DMS153 (cell line): ENCODE measurements at regions not wholly inside any gene's neighbourhood (a gene's known extent, or its start where the extent isn't known, plus 50 kb on each side); places are given as distances from the start of the nearest gene placed in this dataset.

Experiments
- DNase-seq: peaks from one replicate; lab custom pipeline; 2025; lab: John Stamatoyannopoulos, UW

DNA sequence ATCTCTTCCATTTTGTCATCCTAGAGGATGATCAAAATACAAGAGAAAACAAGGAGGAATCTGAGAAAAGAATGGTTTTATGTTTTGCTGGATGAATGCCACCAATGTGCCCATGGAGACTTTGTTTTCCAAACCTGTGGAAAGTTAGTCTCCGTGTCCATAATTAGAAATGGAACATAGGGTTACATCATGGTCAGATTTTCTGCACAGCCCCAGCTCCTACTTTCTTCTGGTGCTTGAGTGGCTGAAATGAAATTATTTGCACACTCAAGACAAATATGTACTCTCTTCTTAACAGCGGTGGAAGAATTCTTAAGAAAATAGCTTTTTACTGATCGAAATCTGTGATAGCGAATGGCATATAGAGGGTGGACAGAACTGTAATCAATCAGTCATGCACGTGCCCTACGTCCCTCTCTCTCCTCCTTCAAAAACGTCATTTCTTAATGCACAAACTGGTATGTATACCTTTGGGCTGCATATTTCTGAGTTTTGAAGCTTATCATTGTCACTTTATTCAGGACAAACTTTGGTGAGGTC is 825.2 kb downstream of the AACS start:
- no peak for DNase-seq

DNA sequence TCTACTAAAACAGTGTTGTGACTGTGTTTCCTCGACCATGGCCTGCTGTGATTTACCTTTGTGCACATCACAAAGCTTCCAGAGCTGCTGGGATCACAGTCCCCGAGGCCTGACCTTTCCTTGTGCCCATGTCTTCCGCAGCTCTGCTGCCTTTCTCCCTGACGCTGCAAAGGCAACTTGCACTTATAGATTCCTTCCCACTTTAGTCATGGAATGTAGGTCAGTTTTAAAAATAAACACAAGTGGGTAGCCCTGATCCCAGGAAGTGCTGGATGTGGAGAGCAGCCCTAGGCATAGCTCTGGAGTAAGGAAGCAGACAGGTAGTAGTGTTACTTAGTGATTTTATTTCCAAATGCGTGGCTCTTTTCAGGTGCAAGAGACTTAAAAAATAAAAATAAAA is 825.7 kb downstream of the AACS start:
- no peak for DNase-seq

DNA sequence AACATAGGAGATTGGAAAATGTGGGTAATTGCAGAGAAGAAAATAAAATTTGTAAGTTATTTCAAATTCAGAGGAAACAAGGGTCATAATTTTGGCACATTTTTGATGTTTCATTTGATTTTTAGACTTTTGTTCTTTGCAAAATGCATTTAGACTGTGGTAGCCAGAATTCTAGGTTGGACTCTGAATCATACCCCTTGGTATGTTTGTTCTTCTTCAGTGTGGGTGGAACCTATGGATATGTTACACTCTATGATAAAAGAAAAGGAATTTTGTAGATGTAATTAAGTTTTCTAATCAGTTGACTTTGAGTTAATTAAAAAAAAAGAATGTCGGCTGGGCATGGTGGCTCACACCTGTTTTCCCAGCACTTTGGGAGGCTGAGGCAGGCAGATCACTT is 827.0 kb downstream of the AACS start:
- no peak for DNase-seq

DNA sequence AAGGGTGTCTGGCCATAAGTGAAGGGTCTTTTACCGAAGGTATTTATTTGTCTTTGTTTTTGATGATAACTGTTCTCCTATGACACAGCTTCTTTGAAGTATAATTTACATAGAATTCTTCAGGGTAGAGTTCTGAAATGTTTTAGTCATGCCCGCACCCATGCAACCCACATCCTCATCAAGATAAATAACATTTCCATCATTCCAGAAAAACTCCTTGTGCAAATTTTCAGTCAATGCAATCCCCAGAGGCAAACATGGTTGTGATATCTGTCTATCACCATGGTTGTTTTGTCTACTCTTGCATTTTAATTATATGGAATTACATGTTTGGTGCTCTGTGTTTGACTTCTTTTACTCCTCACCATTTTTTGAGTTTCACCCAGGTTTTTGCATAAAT is 837.8 kb downstream of the AACS start:
- DNase-seq: no peak

DNA sequence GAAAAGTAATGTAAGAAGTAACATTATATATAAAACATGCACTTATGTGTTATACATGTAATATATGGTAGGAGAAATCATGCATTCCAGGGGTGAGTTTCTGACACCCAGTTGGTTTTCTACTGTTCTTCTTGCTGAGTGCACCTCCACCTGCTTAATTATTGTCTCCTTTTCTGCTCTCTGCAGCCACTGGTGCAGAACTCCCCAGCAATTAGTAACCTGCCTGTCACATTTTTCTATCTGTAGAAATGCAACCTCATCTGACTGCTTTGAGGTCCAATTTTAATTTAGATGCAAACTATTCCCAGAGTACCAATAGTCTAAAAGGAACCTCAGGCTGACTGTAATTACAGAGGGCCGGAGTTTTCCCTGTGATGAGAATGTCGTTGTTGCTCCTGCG is 842.1 kb downstream of the AACS start:
- no peak for DNase-seq

DNA sequence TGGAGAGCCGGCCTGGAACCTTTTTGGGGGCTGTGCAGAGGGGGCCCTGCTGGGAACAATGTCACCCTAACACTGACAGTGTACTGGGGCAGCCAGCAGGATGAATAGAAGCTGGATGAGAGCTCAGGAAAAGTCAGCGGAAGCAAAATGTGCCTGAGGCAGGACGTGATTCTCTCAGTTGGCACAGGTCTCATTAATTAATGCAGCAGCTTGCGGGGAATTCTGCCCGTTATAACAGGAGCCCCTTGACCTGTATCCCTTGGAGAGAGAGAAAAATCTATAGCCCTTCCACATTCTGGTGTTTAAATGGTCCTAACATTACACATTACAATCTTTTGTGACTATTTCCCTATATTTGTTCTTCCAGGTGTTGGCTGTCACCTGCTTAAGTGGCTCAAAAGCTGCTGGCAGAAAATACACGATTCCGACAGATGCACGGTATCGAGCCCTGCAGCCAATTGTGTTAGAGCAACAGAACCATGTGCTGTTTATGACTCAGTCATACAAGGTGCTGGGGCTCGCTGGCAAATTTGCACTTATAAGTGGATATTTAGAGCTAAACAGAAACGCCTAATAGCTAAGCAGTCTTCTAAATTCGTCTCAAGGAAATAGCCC is 854.7 kb downstream of the AACS start:
- no peak for DNase-seq

DNA sequence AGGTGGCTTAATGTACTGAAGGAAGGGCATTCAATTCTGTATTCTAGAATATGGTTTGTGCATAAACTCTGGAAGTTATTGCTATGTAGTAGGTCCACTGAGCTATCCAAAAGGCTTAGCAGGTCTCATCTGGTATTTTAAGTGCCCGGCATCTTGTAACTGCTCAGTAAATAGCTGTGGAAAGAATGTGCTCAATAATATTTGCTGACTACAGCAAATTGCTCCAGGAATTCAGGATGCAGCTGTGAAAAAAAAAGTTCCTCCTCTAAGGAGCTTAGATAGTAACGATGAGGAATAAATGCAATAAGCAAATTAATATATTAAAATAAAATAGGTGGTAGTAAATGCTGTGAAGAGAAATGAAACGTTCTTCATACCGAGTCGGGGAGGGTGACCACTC is 857.1 kb downstream of the AACS start:
- DNase-seq: no peak

DNA sequence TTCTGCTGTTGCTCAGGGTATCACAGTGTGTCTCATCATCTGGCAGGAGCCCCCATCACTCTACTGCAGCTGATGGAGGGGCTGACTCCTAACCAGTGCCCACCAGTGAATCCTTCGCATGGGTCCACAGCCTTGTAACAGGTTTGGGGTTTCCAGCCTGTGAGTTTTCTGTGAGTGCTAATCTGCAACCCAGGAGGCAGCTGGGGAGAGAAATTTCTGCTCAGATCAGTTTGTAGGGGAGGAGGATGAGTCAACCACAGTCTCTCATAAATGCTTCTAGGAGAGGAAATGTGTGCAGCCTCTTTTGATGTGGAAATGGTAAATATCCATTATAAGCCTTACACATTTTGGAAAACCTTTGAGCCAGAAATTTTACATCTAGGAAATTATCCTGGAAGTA is 871.3 kb downstream of the AACS start:
- DNase-seq: no peak

DNA sequence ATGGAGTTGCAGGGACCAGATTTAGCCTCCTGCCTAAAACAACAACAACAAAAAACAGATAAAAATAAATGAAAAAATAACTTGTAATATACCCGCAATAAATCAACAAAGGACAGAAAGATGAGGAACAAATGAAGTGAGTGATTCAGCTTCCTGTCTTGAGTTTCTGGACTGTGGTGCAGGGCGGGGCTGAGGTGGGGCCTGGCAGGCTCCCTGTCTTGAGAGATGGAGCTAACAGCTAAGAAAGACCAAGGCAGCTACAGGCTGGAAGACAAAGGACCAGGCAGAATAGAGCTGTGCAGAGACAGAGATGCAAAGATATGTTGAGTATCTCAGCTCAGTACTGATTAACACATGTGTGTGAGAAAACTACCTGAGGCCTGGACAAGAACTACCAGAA is 879.2 kb downstream of the AACS start:
- no peak for DNase-seq

DNA sequence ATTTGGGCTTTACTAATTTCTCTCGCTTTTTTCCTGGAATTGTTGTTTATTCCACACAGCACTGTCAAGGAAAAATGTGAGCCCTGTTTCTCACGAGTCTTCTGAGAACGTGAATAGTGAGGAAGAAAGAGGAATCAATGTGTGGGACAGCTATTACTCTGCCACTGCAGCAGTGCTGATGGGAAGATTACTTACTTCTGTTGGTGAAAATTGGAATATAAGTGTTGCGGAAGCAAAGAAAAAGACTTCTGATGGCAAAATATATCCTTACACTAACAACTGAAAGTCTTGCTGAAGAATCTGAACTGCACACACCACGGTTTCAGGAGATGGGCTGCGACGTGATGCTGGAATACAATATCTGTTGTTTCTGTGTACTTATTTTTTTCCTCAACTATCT is 884.2 kb downstream of the AACS start:
- no peak for DNase-seq

DNA sequence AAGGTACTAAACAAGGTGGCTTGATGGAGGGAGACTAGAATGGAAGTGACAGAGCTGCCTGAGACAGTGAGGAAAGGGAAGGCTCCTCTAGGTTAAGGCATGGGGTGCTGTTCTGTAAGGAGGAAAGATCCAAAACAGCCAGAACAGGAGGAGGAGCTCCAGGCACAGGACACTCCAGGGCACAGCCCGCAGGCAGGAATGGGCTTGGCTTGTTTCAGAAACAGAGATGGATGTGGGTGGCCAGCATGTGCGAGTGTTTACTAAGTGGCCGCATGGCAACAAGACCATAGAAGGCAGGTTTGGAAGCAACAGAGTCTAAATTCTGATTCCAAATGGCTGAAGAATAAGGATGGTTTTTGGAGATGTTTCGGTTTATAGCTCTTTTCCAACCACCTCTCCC is 889.1 kb downstream of the AACS start:
- DNase-seq: no peak

DNA sequence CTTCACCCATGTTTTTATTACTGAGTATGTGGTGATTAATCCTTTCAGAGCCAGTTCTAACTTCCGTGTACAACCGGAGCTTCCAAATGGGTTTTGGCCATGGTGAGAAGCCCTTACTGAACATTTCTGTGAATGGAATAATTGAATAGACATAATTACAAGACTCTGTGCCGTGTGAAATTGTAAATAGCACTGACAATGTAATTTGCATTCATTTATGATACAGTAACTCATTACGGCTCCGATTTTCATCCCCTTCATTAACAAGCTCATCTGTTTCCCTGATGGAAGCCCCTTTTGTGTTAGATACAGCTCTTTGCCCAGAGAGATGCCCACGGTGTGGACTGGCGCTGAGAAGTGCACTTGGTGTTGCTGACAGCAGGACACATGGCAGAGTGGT is 891.0 kb downstream of the AACS start:
- no peak for DNase-seq

DNA sequence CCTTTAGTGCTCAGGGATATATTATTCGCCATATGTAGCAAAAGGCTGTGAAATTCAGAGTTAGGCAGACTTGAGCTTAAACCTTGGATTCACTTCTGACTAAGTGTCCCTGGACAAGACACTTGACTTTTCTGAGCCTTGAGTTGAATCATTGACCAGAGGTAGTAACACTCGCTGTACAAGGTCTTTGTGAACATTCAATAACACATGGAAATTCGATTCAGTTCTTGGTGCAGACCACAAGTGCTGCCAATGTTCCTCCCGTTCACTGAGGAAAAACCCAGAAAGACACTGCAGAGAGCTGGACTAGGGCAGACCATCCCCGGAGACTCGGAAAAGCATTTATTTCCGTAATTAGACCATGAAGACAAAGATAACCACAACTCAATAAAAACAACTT is 901.4 kb downstream of the AACS start:
- no peak for DNase-seq

DNA sequence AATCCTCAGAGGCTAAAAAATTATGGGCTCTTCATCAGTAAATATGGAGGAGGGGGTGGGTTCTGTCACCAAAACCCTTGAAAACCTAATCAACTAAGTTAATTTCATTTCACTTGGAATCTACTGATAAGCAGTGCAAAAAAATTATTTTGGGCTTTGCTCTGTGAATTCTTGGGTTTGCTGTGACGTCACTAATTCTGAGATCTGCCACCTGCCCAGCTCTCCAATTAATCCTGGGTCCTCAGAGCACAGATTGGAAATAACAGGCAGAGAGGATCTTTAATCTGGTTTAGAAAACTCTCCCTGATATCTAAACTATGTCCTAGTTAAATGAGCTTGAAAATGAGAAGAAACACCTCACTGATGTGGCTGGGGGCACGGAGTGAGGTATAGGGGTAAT is 903.2 kb downstream of the AACS start:
- no peak for DNase-seq

DNA sequence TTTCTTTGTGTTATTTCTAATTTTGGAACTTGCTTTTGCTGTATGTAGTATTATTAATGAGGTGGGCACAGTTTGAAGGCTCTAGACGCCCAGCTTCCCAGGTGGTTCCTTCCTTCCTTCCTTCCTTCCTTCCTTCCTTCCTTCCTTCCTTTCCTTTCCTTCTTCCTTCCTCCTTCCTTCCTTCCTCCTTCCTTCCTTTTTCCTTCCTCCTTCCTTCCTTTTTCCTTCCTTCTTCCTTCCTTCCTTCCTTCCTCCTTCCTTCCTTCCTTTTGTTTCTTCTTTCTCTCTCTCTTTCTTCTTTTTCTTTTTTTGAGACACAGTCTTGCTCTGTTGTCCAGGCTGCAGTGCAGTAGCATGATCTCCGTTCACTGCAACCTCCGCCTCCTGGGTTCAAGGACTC is 906.7 kb downstream of the AACS start:
- no peak for DNase-seq

DNA sequence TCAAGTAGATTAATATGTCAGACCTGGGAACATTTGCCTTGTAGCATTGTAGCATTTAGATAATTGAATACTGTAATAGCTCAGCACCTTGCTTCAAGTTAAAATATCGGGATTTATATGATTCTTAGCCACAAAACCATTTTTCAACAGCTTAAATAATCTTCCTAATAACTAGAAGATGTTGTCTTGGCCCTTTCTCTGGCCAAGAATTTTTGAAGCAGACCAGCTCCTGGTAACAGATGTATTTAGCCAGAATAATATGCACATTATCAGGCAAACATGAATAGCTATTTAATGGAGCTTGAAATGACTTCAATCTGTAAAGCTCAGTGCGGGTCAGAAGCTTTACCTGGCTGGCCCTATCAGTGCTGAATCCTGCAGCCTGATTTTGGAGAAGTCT is 913.1 kb downstream of the AACS start:
- DNase-seq: no peak

DNA sequence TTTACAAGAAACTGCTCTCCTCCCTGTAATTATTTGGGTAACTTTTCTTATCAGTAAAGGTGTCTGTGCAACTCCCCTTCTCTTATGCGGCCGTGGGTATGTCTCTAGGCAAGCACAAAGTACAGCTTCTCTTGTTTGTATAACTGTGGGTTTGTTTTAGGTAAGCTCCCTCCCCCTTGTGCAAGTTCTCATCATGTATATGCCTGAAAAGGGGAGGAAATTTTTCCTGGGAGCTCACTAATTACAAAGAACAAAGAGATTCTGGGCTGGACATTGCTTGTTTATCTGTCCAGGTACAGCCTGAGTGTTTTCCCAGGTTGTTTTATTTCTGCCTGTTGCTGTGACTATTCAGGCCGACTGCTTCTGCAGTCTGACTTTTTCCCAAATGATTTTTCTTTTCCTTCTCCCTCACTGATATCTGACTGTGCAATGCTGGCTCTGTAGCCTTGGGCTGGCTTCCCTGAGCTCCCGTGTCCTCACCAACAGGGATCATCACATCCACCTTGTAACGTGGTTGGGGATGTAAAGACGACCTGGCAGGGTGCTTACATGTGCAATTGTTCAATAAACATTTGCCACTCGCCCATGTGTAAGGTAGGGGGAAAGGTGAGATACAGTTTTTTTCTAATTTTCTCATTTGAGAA is 916.5 kb downstream of the AACS start:
- no peak for DNase-seq

DNA sequence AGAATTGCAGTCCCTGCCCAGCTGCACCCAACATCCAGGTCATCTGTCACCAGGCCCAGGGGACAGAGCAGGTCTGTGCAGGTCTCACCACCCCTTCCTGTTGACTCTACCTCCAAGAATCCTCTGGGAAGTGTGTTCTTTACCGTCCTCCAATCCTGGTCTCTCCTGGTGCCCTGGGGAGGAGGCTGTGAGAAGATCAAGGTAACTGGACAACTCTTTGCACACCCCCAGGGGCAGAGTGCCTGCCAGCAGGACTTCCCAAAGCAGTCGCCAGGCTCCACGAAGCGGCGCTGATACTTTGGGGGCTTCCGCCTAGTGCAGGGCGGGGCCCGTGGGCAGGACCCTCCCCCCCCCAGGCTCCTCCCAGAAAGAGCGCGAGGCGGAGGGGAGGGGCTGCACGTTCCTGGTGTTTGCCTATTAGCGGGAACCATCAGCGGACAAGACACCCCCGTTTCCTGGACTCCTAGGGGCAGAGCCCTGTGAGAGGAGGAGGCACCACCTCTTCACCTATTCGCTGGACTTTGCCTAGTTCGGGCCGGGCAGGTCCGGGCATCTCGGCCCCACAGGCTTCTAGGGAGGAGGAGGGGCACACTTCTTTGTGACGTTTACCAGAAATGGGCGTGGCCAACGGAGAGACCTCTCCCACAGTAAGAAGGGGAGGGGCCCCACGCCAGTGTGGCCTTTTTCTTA is 918.0 kb downstream of the AACS start:
- DNase-seq: peak; percentile 90

DNA sequence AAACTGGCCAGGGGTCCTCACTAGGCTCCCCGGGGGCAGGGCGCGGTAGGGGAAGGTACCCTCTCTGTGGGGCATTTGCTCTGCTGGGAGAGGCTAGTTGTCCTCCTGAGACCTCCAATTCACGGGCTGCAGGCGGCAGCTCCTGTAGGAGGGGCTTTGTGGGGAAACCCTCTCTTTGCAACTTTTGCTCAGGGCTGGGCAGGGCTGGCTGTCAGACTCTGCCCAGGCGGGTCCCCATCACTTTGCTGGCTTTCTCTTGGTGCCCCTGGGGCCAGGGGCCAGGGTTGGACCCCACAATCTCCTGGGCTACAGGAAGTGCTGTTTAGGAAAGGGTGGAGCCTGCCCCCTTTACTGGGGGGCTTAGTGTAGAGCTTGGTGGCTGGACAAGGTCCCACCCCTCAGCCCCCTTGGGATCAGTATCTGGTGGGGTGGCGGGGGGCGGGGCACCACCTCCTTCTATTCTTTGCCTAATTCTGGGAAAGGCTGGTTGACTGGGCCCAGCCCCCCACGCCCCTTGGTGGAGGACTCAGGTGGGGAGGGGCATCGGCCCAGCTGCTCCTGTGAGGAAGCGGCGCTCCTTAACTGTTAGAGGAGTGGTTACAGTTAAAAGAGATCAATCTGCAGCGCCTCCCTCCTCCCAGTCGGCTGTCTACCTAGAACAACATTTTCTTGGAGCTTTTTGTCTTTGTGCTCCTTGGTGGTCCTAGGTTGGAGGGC is 918.7 kb downstream of the AACS start:
- DNase-seq: no peak

DNA sequence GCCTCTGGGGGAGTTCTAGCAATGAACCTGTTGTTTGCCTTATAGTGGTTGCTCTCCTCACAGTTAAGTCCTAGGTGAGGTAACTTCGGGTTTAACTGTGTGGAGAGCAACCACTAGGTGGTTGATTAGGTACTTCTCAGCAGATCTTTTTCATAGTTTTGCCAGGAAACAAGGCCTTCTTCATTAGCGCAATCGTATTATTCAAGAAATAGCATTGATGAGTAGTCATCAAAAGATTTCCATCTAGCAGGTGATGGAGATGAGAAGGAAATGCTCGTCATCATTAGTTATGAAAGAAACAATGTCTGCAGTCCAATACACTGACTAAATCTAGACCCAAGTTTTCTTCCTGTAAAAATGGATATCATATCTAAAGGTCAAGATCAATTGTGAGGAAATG is 923.3 kb downstream of the AACS start:
- no peak for DNase-seq

DNA sequence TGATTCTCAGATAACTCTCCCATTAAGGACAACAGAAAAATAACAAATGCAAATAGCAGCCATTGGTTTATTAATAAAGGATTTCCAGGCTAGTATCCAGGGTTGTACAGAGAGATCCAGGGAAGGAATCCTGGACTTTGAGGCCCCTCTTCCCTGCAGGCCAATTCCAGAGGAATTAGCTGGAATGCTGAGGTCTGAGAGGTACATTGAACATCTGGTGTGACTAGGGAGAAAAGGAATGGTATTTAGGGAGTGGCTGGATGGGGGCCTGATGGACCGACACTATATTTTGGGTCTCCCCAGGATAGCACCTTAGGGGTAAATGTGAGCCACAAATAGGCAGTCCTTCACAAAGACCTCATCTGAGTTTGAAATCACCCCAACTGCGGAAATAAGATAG is 924.5 kb downstream of the AACS start:
- DNase-seq: no peak

DNA sequence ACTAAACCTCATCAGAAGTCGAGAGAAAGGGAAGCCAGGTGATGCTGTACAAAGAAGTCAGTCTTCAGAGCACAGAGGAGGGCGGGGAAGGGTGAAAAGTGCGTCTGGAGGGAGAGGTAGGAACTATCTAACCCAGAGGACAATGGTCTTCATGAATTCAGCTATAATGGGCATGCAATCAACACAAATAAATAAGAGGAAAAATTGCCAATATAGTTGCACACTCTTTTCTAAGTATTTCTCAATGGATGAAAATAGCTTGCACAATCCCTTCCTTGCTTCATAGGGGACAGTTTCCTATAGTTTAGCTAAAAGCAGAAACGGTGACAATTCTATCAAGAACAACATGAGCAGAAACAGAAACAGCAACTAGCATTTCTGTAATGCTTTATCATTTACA is 931.2 kb downstream of the AACS start:
- no peak for DNase-seq

DNA sequence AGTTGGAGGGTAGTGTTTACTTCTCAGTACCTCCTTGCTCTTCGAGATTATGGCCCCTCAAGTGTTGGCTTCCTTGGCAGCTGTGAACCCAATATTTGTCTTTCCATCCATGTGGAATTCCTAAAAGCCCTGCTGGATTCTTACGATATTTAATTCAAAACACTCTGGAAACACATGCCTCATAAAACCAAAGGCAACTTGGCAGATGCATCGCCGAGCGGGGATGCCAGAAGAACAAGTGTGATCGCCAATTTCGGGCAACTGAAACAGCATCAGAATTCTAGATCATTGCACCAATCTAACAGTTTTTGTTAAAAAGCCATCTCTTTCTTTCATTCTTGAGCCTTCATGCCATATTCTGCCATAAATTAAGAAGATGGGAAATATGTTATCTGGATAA is 934.4 kb downstream of the AACS start:
- DNase-seq: no peak
